ENCODE measurements at regions not wholly inside any gene's neighbourhood (a gene's known extent, or its start where the extent isn't known, plus 50 kb on each side); places are given as distances from the start of the nearest gene placed in this dataset.
"Not testable (repeated sequence)": the region's sequence is repeated elsewhere in the genome, so short reads cannot be mapped to it uniquely, and the experiment has no call there.

GRCh38 chr7:85320699-85321476, 134.0 kb upstream of the SEMA3D start:
- no peak for DNase-seq (ENCODE audit: low spot score)

DNA sequence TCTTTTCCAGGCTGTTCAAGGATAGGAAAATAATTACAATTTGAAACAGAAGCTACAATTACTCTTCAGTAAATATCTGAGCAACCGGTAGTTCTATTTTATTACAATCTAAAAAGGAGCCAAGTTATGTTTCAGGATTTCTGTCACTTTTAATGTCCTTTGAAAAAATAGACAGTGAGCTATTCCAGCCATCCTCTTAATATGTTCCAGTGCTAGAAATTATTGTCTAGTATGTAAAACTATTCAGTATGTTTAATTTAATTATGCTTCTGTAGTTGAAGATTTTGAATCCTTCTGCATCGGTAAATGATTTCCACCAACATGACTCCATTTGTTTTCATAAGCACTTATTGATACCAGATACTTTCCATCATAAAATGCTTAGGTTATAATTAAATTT, 129.6 kb upstream of the SEMA3D start:
- DNase-seq (ENCODE audit: low spot score): no peak

- no peak for DNase-seq (ENCODE audit: low spot score)
Measured at GRCh38 chr7:85310301-85310700, 123.4 kb upstream of the SEMA3D start.

DNA sequence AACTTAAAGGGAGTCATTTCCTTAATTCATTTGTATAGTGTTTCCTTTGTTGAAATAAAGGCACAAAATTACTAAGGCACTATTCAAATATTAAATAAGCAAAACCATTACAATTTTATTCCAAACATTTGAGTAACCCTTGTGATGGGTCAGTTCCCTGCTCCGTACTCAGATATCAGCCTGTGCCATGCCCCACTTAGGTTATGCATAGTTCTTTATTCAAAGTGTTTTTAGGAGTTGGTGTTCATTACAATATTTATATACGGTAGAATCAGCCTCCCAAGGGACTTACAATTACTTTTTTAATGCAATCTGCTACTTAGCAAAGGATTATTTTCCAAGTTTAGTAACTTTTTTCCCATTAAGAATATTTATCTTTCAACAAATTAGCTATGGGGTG, 119.3 kb upstream of the SEMA3D start:
- no peak for DNase-seq (ENCODE audit: low spot score)

GRCh38 chr7:85294176-85294575, 107.3 kb upstream of the SEMA3D start:
- DNase-seq (ENCODE audit: low spot score): no peak

DNA sequence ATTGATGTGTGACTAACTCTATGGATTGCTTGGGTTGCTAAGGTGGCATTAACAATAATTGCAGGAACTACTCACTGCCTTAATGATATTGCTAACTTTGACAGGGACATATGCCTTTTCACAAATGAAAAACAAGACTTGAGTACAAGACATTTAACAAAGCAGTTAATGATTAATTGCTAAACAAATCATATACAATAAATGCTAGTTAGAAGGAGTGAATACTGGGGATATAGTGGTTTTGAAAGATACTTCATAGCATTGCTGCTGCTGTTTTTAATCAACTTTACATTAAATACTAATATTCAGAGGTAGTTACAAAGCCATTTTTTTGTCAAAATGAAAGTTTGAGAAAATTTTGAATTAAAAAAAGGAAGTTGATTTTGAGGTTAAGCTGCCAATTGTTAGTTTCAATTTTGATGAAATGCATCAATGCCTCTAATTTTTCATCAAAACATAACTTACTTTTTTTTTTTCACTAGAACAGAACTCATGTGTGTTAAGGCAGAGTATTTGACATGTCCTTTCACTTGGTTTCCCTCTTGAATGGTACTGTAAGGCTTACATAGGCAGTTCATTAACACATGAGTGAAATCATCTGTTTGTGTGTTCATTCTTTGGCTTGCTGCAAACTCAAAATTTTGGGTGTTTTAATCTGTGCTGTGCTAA, 106.2 kb upstream of the SEMA3D start:
- DNase-seq (ENCODE audit: low spot score): no peak

GRCh38 chr7:85290269-85290668, 103.4 kb upstream of the SEMA3D start:
- no peak for DNase-seq (ENCODE audit: low spot score)

DNA sequence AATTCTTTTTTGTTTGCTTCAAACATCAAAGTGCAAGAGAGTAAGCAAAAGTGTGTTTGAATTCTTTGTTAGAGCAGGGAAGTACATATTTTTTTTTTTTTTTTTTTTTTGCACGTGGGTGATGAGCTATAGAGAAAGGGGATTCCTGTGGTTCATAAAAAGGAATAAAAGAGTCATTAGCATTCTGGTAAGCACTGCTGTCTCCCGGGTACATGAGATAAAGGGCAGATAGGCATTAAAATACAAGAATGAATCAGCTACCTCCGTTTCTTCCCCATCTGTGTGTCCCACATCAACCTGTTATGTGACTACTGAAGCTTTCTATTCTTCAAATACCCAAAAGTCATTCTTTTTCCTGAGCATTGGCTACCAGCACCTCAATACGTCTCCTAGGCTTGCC, 102.4 kb upstream of the SEMA3D start:
- DNase-seq (ENCODE audit: low spot score): no peak

DNA sequence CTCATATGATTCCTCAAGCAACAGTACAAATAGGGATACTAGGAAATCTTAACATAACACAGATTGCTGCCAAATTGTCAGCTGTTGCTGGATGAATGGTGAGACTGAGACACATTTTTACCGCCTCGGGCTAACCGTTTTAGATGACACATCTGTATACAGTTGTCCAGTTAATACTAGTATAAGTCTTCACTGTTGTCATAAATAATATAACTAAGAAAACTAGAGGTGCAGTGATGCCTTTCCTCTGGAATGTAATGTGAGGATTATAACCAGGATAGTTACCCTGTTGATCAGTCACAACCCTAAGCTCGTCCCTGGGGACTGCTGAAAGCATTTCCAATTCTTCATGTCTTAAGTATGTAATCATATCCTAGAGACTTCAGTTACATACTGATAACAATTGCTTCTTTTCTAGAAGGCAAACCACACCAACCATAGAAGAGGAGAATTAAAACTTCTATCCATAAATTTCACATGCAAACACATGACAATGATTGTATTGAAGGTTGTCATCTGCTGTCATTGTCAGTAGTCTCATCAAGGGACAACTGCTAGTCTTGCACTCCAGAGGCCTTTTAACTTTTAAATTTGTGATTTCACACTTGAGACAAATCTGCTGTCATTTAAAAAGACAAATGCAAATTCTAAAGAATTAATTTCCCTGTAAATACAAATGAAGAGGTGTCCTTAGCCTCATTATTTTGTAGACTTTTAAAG, 100.4 kb upstream of the SEMA3D start:
- no peak for DNase-seq (ENCODE audit: low spot score)

DNA sequence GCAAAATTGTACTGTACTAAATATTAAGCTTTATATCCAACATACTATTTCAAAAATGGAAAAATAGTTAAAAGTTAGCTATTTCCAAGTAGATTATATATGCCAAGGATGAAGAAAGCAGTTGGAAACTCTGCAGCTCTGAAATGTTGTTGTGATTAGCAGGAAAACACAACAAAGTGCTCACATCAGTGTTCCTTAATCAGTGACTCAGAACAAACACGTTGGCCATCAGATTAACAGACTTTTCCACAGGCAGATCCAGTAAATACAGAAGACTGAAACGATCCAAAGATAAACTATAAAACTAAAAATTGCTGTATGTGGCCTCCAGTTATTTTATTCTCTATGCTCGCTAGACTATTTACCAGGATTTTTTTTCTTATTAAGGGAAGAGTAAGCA, 99.6 kb upstream of the SEMA3D start:
- DNase-seq (ENCODE audit: low spot score): no peak

DNA sequence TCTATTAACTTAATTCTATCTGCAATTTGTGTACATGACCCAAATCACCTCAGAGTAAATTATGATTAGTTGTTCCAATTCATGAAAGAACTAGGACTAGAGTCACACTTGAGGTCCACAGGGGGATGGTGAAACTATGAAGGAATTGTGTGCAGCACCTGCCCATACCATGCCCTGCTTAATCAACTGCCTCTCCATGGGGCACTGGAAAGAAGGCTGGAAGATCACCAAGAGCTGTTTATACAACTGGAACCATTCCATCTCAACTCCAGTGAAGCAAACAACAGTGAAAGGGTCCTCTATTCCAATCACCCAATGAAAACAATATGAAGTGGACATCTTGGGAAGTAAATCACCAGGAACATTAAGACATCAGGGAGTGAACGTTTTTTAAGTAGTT, 98.7 kb upstream of the SEMA3D start:
- DNase-seq (ENCODE audit: low spot score): no peak

DNA sequence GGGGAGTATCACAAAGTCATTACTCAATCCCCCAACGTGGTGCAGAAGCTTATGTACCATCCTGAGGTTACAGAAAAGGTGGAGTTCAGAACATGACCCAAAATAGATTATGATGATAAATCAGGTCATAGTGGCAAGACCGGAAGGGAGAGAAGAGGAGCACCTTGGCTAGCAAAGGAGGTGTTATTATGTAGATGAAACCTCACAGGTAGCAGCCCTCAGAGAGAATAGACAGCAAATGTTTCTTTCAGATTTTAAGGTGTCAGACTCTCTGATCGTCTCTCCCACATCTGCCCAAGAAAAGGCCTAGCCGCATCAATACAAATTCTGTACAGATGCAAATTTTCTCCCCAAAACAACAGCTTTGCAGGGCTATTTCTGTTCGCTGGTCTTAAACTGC, 88.3 kb upstream of the SEMA3D start:
- DNase-seq (ENCODE audit: low spot score): no peak

DNA sequence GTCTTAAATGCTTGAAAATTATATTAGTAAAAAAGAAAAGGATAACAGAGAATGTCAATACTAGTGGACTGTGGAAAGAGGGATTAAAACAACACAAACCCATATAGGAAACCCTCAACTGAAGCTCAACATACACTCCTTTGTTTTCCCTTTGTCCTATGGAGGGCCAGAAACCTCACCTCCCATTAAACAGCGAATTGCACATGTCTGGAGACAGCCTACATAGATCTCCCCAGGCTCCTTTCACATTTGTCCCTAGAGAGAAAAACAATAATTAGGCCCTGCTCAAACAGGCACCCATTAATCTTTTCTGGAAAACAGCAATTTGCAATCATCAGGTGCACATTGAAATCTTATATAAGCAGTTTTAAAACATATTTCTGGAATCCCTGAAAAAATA, 87.6 kb upstream of the SEMA3D start:
- no peak for DNase-seq (ENCODE audit: low spot score)

GRCh38 chr7:85262891-85263290, 76.0 kb upstream of the SEMA3D start:
- no peak for DNase-seq (ENCODE audit: low spot score)

GRCh38 chr7:85261336-85261735, 74.5 kb upstream of the SEMA3D start:
- DNase-seq (ENCODE audit: low spot score): no peak

- not testable (repeated sequence) for DNase-seq (ENCODE audit: low spot score)
Measured at GRCh38 chr7:85249787-85250186, 62.9 kb upstream of the SEMA3D start.

GRCh38 chr7:85239109-85239508, 52.3 kb upstream of the SEMA3D start:
- no peak for DNase-seq (ENCODE audit: low spot score)

DNA sequence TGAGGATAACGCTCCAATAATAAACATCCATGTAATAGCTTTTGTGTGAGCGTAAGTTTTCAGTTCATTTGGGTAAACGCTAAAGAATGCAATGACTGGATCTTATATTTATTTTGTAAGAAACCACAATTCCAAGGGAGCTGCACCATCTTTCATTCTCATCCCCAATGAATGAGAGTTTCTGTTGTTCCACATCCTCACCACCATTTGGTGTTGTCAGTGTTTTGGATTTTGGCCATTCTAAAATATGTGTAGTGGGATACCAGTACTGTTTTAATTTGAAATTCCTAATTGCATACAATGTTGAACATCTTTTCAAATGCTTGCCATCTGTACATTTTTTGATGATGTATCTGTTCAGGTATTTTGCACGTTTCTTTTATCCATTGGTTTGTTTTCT, 50.9 kb upstream of the SEMA3D start:
- no peak for DNase-seq (ENCODE audit: low spot score)
